Osteocyte (in vitro differentiated cells): ENCODE measurements at regions not wholly inside any gene's neighbourhood (a gene's known extent, or its start where the extent isn't known, plus 50 kb on each side); places are given as distances from the start of the nearest gene placed in this dataset.

Experiments used
- DNase-seq: peaks from one replicate; pipeline ENCODE4 v3.0.0; 2021; ENCODE audit warnings: mixed read lengths; ENCODE audit not compliant: unreplicated experiment; ENCODE audit errors: extremely low spot score
- H3K27ac Mint-ChIP-seq: one replicate; pipeline ENCODE4 v1.8.0; 2021; ENCODE audit warnings: mild to moderate bottlenecking, mixed read lengths; ENCODE audit not compliant: unreplicated experiment
- H3K27me3 Mint-ChIP-seq: one replicate; pipeline ENCODE4 v1.8.0; 2021; ENCODE audit warnings: mixed read lengths; ENCODE audit not compliant: unreplicated experiment
- H3K36me3 Mint-ChIP-seq: one replicate; pipeline ENCODE4 v1.8.0; 2021; ENCODE audit warnings: mixed read lengths; ENCODE audit not compliant: unreplicated experiment
- H3K4me1 Mint-ChIP-seq: one replicate; pipeline ENCODE4 v1.8.0; 2021; ENCODE audit warnings: mixed read lengths; ENCODE audit not compliant: unreplicated experiment
- H3K4me3 Mint-ChIP-seq: one replicate; pipeline ENCODE4 v1.8.0; 2021; ENCODE audit warnings: mild to moderate bottlenecking, moderate library complexity, mixed read lengths; ENCODE audit not compliant: unreplicated experiment
- H3K9me3 Mint-ChIP-seq: one replicate; pipeline ENCODE4 v1.8.0; 2021; ENCODE audit warnings: mixed read lengths; ENCODE audit not compliant: unreplicated experiment
- TF ChIP-seq, protein P1 (sequence below): fragments of 200-600 bp; sonication (generic); IDR thresholded peaks from 2 replicates; pipeline ENCODE4 v1.5.0; 2021; ENCODE audit warnings: antibody characterized with exemption, mild to moderate bottlenecking, moderate library complexity

DNA sequence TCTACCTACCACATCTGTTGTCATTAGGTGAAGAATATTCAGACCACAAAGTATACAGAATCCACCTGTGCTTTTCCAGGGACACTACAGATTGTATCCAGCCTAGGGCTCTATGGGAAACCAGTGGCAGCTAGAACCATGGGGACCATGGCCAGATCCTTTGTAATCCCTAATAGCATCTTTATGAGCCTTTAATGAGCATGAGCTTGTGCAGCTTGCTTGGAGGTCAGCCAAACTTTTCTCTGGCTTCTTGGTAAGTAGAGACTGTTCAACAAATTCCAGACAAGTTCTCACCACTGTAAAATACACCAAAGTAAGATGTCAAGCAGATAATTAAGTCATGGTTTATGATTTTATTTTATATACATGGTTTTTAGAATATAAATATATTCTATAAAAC lies 301.6 kb upstream of the ADGRB3 start:
- H3K4me1 Mint-ChIP-seq, result no peaks in the 10 kb centered on the region
- TF ChIP-seq, protein P1, sequence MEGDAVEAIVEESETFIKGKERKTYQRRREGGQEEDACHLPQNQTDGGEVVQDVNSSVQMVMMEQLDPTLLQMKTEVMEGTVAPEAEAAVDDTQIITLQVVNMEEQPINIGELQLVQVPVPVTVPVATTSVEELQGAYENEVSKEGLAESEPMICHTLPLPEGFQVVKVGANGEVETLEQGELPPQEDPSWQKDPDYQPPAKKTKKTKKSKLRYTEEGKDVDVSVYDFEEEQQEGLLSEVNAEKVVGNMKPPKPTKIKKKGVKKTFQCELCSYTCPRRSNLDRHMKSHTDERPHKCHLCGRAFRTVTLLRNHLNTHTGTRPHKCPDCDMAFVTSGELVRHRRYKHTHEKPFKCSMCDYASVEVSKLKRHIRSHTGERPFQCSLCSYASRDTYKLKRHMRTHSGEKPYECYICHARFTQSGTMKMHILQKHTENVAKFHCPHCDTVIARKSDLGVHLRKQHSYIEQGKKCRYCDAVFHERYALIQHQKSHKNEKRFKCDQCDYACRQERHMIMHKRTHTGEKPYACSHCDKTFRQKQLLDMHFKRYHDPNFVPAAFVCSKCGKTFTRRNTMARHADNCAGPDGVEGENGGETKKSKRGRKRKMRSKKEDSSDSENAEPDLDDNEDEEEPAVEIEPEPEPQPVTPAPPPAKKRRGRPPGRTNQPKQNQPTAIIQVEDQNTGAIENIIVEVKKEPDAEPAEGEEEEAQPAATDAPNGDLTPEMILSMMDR, result no peak
- H3K4me3 Mint-ChIP-seq, result no peak overlapping the region
- no peak for DNase-seq
- no peaks in the 10 kb centered on the region for H3K36me3 Mint-ChIP-seq
- no peaks in the 10 kb centered on the region for H3K27me3 Mint-ChIP-seq
- no peak overlapping the region for H3K27ac Mint-ChIP-seq
- H3K9me3 Mint-ChIP-seq, result peaks cover 3% of the 10 kb centered on the region

DNA sequence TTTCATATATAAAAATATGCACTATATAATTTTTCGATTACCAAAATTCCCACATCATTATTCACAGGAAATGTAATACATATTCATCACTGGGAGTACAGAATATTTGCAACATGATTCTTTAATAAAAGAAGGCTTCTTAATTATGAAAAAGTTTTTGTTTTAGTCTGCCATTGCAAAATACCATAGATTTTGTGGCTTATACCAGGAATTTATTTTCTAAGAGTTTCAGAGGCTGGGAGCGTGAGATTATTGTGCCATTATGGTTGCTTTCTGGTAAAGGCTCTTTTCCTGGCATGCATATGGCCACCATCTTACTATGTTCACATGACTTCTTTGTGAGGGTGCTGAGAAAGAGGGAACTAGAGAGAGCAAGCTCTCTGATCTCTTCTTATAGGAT lies 306.9 kb upstream of the ADGRB3 start:
- no peak for DNase-seq
- H3K9me3 Mint-ChIP-seq, result peaks cover 7% of the 10 kb centered on the region
- H3K27ac Mint-ChIP-seq, result no peak overlapping the region
- peaks cover 5% of the 10 kb centered on the region for H3K27me3 Mint-ChIP-seq
- no peak overlapping the region for H3K4me3 Mint-ChIP-seq
- TF ChIP-seq, protein P1, result no peak
- no peaks in the 10 kb centered on the region for H3K36me3 Mint-ChIP-seq
- H3K4me1 Mint-ChIP-seq, result no peaks in the 10 kb centered on the region

DNA sequence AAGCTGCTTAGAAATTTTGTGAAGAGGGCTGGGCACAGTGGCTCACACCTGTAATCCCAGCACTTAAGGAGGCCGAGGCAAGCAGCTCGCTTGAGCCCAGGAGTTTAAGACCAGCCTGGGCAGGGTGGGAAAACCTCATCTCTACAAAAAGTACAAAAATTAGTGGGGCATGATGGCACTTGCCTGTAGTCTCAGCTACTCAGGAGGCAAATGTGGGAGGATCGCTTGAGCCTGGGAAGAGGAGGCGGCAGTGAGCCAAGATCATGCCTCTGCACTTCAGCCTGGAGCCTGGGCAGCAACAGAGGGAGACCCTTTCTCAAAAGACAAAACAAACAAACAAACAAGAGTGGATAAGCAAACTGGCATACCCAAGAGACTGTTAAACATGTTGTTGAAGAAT lies 308.3 kb upstream of the ADGRB3 start:
- no peaks in the 10 kb centered on the region for H3K36me3 Mint-ChIP-seq
- H3K9me3 Mint-ChIP-seq, result peaks cover 4% of the 10 kb centered on the region
- H3K27ac Mint-ChIP-seq, result no peak overlapping the region
- no peaks in the 10 kb centered on the region for H3K4me1 Mint-ChIP-seq
- TF ChIP-seq, protein P1, result no peak
- no peak for DNase-seq
- H3K4me3 Mint-ChIP-seq, result no peak overlapping the region
- peaks cover 8% of the 10 kb centered on the region for H3K27me3 Mint-ChIP-seq

DNA sequence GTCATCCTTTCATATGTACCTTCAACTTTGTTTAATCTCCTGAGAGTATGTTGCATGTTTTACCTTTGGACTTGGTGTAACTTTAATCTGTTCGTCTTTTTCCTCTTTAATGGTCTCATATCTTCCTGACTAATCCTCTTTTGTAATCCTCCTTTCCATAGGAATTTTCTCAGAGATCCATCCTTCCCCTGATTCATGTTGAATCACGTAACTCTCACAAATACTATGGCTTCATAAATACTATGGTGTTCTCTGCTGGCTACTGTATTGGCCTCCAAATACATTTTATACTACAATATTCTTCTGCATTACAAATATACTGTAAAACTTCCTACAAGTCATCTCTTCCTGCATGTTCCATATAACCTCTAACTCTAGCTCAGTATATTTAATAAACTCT lies 317.7 kb upstream of the ADGRB3 start:
- peaks cover 5% of the 10 kb centered on the region for H3K27me3 Mint-ChIP-seq
- DNase-seq, result no peak
- H3K27ac Mint-ChIP-seq, result no peak overlapping the region
- no peaks in the 10 kb centered on the region for H3K36me3 Mint-ChIP-seq
- H3K4me1 Mint-ChIP-seq, result peaks cover 4% of the 10 kb centered on the region
- no peak overlapping the region for H3K4me3 Mint-ChIP-seq
- no peaks in the 10 kb centered on the region for H3K9me3 Mint-ChIP-seq
- TF ChIP-seq, protein P1, result no peak

DNA sequence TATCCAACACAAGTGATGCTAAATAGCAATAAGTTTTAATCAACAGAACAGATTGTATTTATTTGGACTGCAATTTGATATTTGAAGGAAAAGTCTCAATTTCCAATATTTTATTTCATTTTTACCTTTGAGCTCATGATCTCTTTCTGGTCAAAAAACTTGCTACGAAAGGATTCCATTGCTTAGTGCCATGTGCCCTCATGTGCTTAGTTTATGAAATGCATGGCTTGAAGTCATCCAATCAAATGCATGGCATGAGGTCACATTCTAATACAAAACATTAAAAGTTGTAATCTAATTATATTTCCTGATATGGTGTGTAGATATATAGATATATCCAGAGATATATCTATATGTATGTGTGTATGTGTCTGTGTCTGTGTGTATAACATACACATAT lies 321.2 kb upstream of the ADGRB3 start:
- TF ChIP-seq, protein P1, result peak; percentile 59
- no peaks in the 10 kb centered on the region for H3K27me3 Mint-ChIP-seq
- peaks cover 4% of the 10 kb centered on the region for H3K4me1 Mint-ChIP-seq
- H3K4me3 Mint-ChIP-seq, result no peak overlapping the region
- H3K9me3 Mint-ChIP-seq, result no peaks in the 10 kb centered on the region
- DNase-seq, result no peak
- no peaks in the 10 kb centered on the region for H3K36me3 Mint-ChIP-seq
- no peak overlapping the region for H3K27ac Mint-ChIP-seq
